Islet of Langerhans (tissue), 1 donor: ENCODE measurements at regions not wholly inside any gene's neighbourhood (a gene's known extent, or its start where the extent isn't known, plus 50 kb on each side); places are given as distances from the start of the nearest gene placed in this dataset.

Experiments used
- FAIRE-seq: peaks from one replicate; lab custom pipeline; 2011; peaks lifted over from hg19 to GRCh38; lab: Jason Lieb, UNC

- FAIRE-seq: no peak
Observed at GRCh38 chr4:63464393-63464792, 944.9 kb downstream of the TECRL start.

GRCh38 chr4:63460075-63460474, 949.2 kb downstream of the TECRL start:
- no peak for FAIRE-seq

- FAIRE-seq: no peak
Observed at GRCh38 chr4:63459329-63459728, 949.9 kb downstream of the TECRL start.

- FAIRE-seq: no peak
Observed at GRCh38 chr4:63458010-63458409, 951.2 kb downstream of the TECRL start.

- FAIRE-seq: no peak
Observed at GRCh38 chr4:63440236-63440635, 969.0 kb downstream of the TECRL start.

GRCh38 chr4:63430105-63430504, 979.1 kb downstream of the TECRL start:
- no peak for FAIRE-seq

- no peak for FAIRE-seq
Observed at GRCh38 chr4:63396269-63396668, 1013.0 kb downstream of the TECRL start.

GRCh38 chr4:63393544-63393943, 1015.7 kb downstream of the TECRL start:
- no peak for FAIRE-seq

- FAIRE-seq: no peak
Observed at GRCh38 chr4:63379750-63380522, 1029.3 kb downstream of the TECRL start.

GRCh38 chr4:63371001-63371400, 1038.2 kb downstream of the TECRL start:
- no peak for FAIRE-seq

GRCh38 chr4:63361628-63362027, 1047.6 kb downstream of the TECRL start:
- no peak for FAIRE-seq

- FAIRE-seq: no peak
Observed at GRCh38 chr4:63361066-63361465, 1048.2 kb downstream of the TECRL start.

GRCh38 chr4:63349674-63350025, 1059.6 kb downstream of the TECRL start:
- FAIRE-seq: no peak

- no peak for FAIRE-seq
Observed at GRCh38 chr4:63348735-63349673, 1060.2 kb downstream of the TECRL start.

- no peak for FAIRE-seq
Observed at GRCh38 chr4:63325140-63325539, 1084.1 kb downstream of the TECRL start.

- FAIRE-seq: no peak
Observed at GRCh38 chr4:63316633-63317032, 1092.6 kb downstream of the TECRL start.

GRCh38 chr4:63315651-63316050, 1093.6 kb downstream of the TECRL start:
- no peak for FAIRE-seq

- no peak for FAIRE-seq
Observed at GRCh38 chr4:63308697-63309096, 1100.6 kb downstream of the TECRL start.

GRCh38 chr4:63302792-63303191, 1106.5 kb downstream of the TECRL start:
- FAIRE-seq: no peak

- FAIRE-seq: no peak
Observed at GRCh38 chr4:63302078-63302477, 1107.2 kb downstream of the TECRL start.

- FAIRE-seq: no peak
Observed at GRCh38 chr4:63296773-63297172, 1112.5 kb downstream of the TECRL start.

- FAIRE-seq: no peak
Observed at GRCh38 chr4:63275491-63275890, 1133.8 kb downstream of the TECRL start.

- FAIRE-seq: no peak
Observed at GRCh38 chr4:63269156-63269555, 1140.1 kb downstream of the TECRL start.
